ENCODE measurements at regions not wholly inside any gene's neighbourhood (a gene's known extent, or its start where the extent isn't known, plus 50 kb on each side); places are given as distances from the start of the nearest gene placed in this dataset.

DNA sequence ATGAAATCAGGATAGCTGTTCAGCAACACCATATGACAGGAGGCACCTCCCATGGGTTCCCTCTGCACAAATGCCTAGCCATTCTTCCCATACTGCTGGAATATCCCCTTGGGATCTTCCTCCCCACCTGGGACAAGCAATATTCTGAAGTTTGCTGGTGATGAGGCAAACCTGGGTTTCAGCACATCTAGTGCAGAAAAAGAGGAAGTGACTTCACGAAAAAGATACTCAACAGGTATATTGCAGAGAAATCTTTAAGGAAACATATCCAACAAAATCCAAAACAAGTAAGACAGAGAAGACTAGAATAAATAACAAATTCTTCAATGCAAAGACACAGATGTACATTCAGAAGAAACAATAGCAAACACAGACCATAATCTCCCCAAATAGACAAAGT lies 1497.0 kb downstream of the PCDH9 start:
- TF ChIP-seq EZH2 (IDR thresholded peaks at IDR 0.05) (no peak), POLR2AphosphoS5 (IDR thresholded peaks at IDR 0.05; ENCODE audit: borderline replicate concordance, low read depth, low read length) (no peak), FOXP2 (optimal IDR thresholded peaks at IDR 0.05; ENCODE audit: control extremely low read depth, extremely low read length, insufficient read depth) (no peak)
